ENCODE measurements at regions not wholly inside any gene's neighbourhood (a gene's known extent, or its start where the extent isn't known, plus 50 kb on each side); places are given as distances from the start of the nearest gene placed in this dataset.

GRCh38 chr10:59011972-59012632 lies 164.3 kb upstream of the PHYHIPL start:
- H3K27ac ChIP-seq = no peak overlapping the region
- H3K4me1 ChIP-seq = no peaks in the 10 kb centered on the region
- H3K36me3 ChIP-seq = no peaks in the 10 kb centered on the region
- intact Hi-C loops (cut with DNase I) = no loop called here
- ATAC-seq = no peak
- no peak overlapping the region for H3K4me3 ChIP-seq
- DNase-seq = no peak
- H3K9me3 ChIP-seq = no peaks in the 10 kb centered on the region
- H3K27me3 ChIP-seq = no peaks in the 10 kb centered on the region
- no peak for TF ChIP-seq CTCF (IDR thresholded peaks at IDR 0.05)

GRCh38 chr10:59012839-59013238 lies 163.6 kb upstream of the PHYHIPL start:
- intact Hi-C loops (cut with DNase I) = no loop called here
- Histone ChIP-seq H3K27me3 (no peaks in the 10 kb centered on the region), H3K9me3 (no peaks in the 10 kb centered on the region), H3K27ac (no peak overlapping the region), H3K36me3 (no peaks in the 10 kb centered on the region), H3K4me1 (no peaks in the 10 kb centered on the region), H3K4me3 (no peak overlapping the region)
- no peak for TF ChIP-seq CTCF (IDR thresholded peaks at IDR 0.05)
- ATAC-seq (no peak), DNase-seq (no peak)

GRCh38 chr10:59016043-59016442 lies 160.4 kb upstream of the PHYHIPL start:
- ATAC-seq = no peak
- H3K27ac ChIP-seq = no peak overlapping the region
- no peak for TF ChIP-seq CTCF (IDR thresholded peaks at IDR 0.05)

GRCh38 chr10:59018977-59019376 lies 157.5 kb upstream of the PHYHIPL start:
- DNase-seq (no peak), ATAC-seq (no peak)
- H3K4me3 ChIP-seq = peak overlapping the region; percentile 22
- TF ChIP-seq CTCF (IDR thresholded peaks at IDR 0.05) = no peak
- intact Hi-C loops (cut with DNase I) = no loop called here
- no peaks in the 10 kb centered on the region for H3K27me3 ChIP-seq
- no peaks in the 10 kb centered on the region for H3K36me3 ChIP-seq
- no peak overlapping the region for H3K27ac ChIP-seq
- no peaks in the 10 kb centered on the region for H3K4me1 ChIP-seq
- no peaks in the 10 kb centered on the region for H3K9me3 ChIP-seq

More at GRCh38 chr10:59016043-59016442, 160.4 kb upstream of the PHYHIPL start:
- no peak for DNase-seq
- H3K4me3 ChIP-seq = no peak overlapping the region
- intact Hi-C loops (cut with DNase I) = no loop called here
- no peaks in the 10 kb centered on the region for H3K4me1 ChIP-seq
- no peaks in the 10 kb centered on the region for H3K9me3 ChIP-seq
- no peaks in the 10 kb centered on the region for H3K27me3 ChIP-seq
- H3K36me3 ChIP-seq = no peaks in the 10 kb centered on the region

GRCh38 chr10:59019603-59020002 lies 156.8 kb upstream of the PHYHIPL start:
- TF ChIP-seq CTCF (IDR thresholded peaks at IDR 0.05) = no peak
- no peaks in the 10 kb centered on the region for H3K4me1 ChIP-seq
- H3K4me3 ChIP-seq = peak overlapping the region; percentile 22
- no peaks in the 10 kb centered on the region for H3K27me3 ChIP-seq
- no peaks in the 10 kb centered on the region for H3K9me3 ChIP-seq
- no peaks in the 10 kb centered on the region for H3K36me3 ChIP-seq
- ATAC-seq = no peak
- intact Hi-C loops (cut with DNase I) = no loop called here
- no peak overlapping the region for H3K27ac ChIP-seq
- no peak for DNase-seq

GRCh38 chr10:59020502-59020901 lies 155.9 kb upstream of the PHYHIPL start:
- H3K9me3 ChIP-seq = no peaks in the 10 kb centered on the region

More at GRCh38 chr10:59020502-59020901, 155.9 kb upstream of the PHYHIPL start:
- no peaks in the 10 kb centered on the region for H3K4me1 ChIP-seq
- H3K27ac ChIP-seq = no peak overlapping the region
- intact Hi-C loops (cut with DNase I) = no loop called here
- DNase-seq = no peak
- TF ChIP-seq CTCF (IDR thresholded peaks at IDR 0.05) = no peak
- H3K27me3 ChIP-seq = no peaks in the 10 kb centered on the region
- H3K4me3 ChIP-seq = no peak overlapping the region
- ATAC-seq = no peak
- no peaks in the 10 kb centered on the region for H3K36me3 ChIP-seq
